Fibroblast of peridontal ligament (primary cell): ENCODE measurements at regions not wholly inside any gene's neighbourhood (a gene's known extent, or its start where the extent isn't known, plus 50 kb on each side); places are given as distances from the start of the nearest gene placed in this dataset.
A peak's percentile ranks its signal among the peaks of the same experiment; 100 is the strongest.

Experiments used
- DNase-seq: peaks from one replicate; pipeline ENCODE4 v3.0.0-alpha.2; 2010; ENCODE audit errors: extremely low read depth

DNA sequence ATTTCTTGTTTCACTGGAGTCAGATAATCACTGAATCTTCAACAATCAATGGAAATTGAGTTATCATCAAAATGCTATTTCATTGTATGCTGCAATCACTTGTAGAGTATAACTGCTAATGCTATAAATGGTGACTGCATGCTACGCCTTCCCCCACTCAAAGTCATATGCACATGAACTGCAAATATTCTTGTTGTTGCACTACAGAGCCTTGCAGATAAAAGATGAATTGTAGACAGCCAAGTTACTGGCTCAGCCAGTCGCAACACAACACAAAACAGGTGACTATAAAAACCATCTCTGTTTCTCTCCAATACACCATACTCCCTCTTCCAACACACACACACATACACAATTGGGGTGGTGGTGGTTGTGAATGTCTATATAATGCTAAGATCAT is 171.0 kb upstream of the HMGA2 start:
- DNase-seq, result no peak

DNA sequence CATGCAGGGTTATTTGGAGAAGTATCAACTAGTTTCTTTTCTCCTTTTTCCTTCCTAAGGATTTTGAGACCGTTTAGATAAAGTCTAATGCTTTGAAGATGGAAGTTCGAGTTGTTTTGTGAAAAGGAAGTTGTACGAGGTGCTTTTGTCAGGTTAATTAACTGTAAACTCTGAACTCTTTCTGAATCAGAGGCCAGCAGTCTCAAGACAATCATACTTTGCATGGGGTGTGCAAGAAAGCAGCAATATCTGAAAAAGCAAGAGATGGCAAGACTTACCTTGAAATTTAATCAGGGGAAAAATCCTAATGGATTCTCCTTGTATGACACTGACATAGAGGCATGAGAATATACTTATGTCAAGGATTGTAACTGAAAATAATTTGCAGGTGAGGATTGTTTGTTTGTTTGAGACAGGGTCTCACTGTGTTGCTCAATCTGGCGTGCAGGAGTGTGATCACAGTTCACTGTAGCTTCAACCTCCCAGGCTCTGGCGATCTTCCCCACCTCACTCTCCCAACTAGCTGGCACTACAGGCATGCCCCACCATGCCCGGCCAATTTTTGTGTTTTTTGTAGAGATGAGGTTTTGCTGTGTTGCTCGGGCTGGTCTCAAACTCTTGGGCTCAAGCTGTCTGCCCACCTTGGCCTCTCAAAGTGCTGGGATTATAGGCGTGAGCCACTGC is 170.2 kb upstream of the HMGA2 start:
- DNase-seq, result no peak

DNA sequence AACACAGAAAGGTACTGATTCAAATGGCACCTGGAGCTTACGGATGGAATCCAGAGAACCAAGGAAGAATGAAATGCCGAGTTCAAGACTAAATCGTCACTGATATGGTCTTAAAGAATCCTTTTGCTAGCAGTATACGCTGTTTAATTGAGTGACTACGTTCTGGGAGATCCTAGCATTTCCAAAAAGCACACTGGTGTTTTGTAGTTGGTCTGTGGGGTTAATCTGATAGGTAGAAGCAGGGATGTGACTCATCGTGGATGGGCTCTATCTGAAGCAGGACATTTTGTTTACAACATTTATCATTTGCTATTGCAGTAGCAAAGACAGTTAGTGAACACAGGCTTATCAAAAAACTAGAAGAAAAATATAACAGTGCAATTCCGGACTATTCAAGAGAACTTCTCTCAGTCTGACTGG is 169.2 kb upstream of the HMGA2 start:
- no peak for DNase-seq

DNA sequence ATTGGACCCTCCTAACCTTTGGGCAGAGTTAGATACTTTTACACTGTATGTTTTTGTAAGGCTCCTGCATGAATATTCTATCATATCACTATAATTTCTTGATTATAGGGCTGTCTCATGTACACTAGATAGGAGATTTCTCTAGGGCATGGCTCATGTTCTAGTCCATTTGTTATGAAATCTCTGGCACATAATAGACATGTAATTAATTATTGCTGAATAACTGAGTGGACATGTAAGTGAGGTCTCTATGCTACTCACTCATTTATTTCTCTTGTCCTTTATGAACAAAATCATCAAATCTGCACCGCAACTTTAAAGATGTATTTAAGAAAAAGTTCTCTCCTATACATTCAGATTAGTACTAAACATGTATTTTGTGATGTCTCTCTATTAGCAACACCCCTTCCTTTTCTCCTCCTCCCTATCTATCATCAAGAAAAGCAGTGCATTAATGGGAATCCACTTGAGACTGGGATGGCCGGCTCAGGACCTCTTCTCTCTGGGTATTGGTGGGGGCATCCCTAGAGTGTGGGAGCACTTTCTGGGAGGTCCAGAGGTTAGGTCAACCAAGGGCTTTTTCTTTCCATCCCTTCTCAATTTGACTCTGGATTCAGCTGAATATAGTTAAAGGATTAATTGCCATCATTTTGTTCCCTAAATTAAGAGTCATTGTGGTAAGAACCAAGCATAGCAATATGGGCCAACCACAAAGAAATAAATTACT is 168.0 kb upstream of the HMGA2 start:
- DNase-seq, result peak; percentile 32

DNA sequence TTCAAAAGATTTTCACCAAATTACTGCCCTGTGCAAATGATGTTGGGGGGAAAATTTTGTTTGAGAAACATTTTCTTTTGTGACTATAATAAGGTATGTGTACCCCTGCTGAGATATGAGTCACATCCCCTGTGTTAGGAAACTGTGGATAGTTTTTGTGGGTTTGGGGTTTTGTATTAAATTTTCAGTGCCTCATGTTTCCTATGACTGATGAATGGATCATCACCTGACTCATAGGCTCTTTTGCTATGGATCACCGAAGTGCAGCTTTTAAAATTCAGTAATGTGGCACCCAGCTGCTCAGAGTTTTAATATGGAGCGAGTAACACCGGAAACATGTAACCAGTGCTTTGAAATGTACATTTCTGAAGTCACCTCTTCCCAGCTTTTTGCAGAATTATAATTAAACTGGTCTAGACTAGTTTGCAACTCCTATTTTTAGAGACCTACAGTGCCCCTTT is 167.4 kb upstream of the HMGA2 start:
- peak; percentile 99 for DNase-seq

DNA sequence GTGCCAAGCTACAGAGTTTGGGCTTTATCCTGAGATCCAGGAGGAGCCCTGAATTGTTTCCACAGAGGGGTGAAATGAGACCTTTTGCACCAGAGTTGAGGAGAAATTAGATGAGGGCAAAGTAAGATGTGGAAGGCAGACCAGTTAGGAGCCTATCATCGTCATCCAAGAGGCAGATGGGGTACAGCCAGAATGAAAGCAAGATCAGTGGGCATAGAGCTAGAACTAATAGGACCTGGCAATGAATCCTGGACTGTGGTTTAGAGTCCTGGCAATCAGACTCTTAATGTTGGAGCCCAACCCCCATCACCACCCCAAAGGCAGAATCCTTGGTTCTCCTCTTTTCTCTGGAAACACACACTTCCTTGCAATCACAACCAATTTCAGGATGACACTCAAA is 166.6 kb upstream of the HMGA2 start:
- DNase-seq, result peak; percentile 55

DNA sequence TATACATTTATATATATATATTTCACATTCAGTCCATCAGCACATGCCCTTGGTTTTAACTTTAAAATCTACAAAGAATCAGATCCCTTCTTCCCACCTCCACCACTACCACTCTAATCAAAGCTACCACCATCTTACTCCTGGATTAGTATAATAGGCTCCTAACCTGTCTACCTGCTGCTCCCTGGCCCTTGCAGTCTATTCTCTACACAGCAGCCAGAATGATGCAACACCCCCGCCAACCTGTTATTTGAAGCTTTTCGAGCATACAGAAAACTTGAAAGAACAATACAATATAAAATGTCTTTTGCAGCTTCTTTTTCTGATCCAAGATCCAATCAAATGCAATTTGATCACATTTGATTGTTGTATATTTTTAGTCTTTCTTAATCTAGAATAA is 165.9 kb upstream of the HMGA2 start:
- DNase-seq, result no peak

DNA sequence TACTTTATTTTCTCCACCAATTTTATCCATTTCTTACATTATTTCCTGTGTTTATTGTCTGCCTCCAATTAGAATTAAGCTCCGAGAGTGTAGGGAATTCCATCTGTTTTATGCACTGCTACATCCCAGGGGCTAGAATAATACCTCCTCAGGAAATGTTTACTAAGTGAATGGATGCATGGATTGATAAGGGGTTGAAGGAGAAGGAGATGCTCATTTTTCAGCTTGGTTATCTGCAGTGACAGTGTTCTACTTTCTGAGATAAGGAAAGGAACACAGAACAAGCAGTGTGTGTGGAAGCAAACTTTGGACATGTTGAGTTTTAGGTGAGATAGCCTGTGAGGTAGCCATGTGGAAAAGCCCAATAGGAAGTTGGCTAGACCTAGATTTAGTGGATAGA is 164.6 kb upstream of the HMGA2 start:
- DNase-seq, result no peak

DNA sequence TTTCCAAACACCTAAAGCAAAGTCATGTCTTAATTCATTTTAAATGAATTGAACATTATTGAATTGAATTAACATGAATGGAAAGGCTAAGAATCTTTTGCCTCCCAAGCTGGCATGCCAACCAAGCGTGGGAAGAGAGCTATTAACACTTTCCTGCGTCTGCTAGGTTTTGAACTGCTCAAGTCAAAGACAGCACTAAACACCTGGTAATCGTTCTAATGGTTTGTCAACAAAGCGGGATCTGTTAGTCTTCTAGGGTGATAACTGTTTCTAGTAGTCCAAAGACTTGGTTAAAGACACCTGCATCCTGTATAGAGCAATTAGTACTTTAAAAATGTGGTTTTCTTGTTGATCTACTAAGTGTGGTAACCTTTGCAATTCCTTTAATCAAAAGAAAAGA is 164.2 kb upstream of the HMGA2 start:
- no peak for DNase-seq

DNA sequence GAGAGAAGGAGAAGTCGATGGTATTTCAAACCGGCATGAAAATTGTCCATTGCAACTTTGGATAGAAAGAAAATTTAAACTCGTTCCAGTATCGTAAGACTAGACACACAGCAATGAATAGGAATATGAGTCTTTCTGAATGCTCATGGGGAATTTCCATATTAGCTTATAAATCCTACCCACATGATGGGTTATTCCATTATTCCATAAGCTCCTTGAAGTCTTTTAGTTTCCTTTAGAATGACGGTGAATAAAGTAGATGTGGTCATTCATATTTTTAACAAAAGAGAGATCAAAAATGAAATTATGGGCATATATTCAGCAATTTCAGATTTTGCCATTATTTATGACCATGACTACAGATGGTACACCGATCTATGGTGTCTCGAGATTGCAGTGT is 163.4 kb upstream of the HMGA2 start:
- DNase-seq, result no peak

DNA sequence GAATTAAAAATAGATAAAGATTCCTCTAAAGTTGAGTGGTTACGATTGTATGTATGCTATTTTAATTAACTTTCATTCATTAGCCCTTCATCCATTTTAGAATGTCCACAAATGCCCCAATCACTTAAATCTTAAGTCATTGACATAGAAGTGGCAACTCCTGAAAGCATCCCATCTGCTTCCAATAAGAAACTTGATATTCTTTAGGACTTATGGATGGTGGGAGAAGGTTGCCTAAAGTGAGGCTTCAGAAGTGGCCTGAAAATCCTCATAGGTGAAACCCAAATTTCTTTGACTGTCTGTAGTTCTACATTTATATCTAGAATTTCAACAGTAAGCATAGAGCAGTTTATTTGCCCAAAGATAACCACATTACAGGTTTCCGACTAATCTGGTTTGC is 161.7 kb upstream of the HMGA2 start:
- DNase-seq, result no peak

DNA sequence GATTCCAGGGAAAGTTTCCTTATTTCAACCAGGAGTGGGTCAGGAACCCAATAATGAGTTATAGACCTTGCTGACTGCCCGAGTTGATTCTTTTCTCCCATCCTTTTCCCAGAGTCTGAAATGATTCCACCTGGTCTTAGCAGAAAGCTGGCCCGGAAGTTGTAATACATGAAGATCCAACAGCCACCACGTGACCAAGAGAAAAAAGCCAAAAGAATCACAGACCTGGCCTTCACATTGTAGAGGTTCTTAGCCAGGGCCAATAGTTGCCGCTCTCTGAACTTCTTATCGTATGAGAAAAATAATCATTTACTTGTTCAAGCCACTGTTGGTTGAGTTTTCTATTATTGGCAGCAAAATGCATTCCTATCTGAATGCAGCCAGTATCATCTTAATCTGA is 161.2 kb upstream of the HMGA2 start:
- DNase-seq, result no peak

DNA sequence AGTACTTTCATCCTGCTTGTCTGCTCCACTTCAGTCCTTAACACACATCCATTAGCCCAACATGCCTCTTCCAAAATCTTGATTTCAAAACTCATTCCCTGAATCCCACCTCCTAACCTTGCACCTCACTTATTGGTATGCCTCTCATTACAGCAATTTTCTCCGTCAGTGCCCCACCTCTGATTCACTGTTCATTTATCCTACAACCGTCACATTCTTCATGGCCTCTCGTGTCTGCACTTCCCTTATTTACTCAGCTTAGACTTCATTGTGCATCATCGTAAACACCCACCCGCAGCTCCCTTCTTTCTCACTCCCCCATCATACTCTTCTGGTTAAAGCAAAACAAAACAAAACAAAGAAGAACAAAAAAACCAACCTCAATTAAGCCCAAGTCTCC is 160.6 kb upstream of the HMGA2 start:
- DNase-seq, result no peak

DNA sequence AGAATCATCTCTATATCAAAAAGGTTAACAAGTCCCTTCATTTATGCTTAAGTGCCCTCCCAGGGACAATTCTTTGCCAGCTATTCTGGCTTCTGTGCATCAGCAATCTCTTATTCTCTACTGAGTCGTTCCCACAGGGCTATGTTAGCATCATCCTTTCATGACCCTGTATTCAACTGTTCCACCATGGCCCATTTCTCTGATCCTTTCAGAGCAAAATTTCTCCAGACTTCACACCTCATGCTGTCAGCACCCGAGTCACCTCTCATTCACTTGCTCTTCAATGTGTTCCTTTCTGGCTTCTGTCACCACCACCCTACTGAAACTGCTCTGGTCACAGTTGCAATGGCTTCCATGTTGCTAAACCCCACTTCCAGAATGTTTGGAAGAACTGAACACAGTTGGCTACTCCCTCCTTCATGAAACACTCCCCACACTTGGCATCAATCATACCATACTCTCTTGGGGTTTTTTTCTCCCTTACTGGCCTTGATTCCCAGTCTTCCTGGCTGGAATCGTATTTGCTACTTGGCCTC is 159.5 kb upstream of the HMGA2 start:
- DNase-seq, result no peak

DNA sequence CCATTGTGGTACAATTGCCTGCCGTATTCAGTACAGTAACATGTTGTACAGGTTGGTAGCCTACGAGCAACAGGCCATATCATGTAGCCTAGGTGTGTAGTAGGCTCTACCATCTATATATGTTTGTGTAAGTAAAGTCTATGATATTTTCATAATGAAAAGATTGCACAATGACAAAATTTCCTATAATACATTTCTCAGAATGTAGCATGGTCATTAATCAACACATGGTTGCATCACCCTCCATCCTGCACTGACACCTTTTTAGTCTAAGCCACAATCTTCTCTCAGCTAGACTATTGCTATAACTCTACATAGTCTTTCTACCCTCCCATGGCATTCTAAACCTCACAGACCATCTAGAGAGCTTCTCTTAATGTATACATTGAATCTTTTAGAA is 158.5 kb upstream of the HMGA2 start:
- no peak for DNase-seq

DNA sequence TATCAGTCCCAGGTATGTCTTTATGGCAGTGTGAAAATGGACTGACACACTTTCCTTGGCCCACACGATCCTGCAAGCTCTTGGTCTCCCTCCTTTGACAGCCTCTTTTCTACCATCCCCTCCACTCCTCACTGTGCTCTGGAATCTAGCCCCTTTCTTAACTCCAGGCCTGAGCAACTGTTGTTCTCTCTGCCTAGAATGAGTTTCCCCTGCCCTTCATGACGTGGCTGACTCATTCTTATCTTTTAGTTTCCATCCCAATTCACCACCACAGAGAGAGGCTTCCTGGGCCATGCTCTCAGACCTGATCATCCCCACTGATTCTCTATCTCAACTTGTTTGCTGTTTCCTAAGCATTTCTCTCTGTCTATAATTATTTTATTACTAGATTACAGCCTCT is 157.4 kb upstream of the HMGA2 start:
- no peak for DNase-seq

DNA sequence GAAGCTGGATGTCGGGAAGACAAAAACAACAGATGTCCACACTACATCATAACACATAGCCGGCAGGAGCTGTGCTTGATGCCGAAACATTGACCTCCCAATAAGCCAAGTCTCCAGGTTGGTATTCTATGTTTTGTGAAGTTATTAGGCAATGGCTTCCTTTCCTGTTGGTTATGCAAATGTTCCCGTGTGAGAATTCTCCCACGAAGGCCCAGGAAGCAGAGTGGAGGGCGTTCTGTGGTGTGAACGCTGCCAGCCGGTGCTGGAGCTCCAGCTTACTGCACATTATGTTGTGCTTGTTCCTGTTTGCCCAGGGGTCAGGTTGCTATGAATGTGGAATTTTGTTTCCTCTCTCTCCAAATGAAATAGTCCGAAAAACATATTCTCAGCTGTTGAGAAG is 156.4 kb upstream of the HMGA2 start:
- no peak for DNase-seq

DNA sequence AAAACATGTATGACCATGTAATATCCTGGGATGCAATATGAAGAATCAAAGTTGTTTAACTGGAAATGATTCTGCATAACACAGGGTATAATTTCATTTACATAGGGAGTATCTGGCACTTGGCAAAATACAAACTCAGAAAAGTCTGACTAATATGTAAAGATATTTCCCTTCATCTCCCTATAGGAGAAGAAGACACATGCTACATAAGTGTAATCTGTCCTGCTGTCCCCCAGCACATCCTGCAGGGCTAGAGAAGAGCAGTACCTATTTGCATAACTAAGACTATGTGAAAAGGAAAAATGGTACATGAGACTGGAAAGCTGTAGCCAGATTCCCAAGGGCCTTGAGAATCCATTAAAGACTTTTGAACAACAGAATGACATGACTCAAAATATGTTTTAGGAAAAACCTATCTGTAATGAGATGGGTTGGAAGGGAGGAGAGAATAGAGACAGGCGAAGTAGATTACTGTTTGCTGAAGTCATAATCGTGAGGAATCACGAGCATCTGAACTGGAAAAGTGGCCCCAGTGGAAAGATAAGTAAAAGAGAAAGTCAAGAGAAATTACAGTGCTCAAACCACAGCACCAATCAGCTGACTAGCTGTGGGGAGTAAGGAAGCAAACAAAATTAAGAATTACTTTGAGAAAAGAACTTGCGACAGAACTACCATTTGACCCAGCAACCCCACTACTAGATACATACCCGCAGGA is 155.1 kb upstream of the HMGA2 start:
- DNase-seq, result peak; percentile 92

DNA sequence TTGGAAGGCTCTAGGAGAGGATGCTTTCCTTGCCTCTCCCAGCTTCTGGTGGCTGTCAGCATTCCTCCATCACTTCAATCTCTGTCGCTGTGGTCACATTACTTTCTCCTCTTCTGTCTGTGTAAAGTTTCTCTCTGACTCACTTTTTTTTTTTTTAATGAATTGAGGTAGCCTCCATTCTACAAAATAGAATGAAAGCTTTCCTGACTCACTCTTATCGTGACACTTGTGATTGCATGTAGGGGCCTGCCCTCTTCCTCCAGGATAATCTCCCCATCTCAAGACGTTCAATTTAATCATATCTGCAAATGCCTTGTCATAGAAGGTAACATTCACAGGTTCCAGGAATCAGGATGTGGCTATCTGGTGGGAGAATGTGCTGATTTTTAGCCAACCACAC is 153.5 kb upstream of the HMGA2 start:
- no peak for DNase-seq

DNA sequence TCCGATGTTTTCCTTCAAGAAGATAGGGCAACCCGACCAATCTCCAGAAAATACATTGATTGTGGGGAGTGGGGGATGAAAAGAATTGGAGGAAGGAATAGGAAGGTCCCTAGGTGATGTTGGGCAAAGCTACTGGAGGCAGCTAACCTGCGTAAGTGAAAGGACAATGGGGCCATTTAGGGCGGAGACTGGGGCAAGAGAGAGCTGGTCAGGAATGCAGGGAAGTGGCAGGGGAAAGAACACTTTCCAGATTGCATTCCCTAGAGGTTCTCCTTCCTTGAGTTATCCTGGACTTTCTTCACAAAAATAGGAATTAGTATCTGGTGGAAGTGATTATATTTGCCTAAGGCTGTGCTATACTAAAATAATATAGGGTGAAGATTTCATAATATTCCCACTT is 151.8 kb upstream of the HMGA2 start:
- DNase-seq, result no peak

DNA sequence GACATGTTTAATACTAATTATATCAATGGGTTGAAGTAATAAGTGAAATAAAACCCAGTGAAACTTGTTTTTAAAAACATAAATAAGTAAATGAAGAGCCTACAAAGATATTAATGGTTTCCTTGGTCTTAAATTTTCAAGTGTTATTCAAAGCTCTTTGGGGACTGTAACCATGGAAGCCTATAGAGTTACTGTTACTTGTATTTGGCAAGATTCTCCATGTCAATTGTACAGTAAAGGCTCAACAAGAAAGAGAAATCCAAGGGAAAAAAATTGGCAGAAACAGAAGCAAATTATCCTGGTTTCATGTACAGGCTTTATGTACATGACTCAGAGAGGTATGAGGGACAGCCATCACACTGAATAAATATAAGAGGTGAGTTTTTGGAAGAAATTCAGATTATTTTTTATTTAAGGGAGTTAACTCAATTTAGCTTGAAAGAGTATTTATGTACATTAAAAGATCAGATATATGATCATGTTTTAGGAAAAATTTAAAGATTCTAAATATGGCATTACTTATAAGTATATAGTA is 151.1 kb upstream of the HMGA2 start:
- no peak for DNase-seq

DNA sequence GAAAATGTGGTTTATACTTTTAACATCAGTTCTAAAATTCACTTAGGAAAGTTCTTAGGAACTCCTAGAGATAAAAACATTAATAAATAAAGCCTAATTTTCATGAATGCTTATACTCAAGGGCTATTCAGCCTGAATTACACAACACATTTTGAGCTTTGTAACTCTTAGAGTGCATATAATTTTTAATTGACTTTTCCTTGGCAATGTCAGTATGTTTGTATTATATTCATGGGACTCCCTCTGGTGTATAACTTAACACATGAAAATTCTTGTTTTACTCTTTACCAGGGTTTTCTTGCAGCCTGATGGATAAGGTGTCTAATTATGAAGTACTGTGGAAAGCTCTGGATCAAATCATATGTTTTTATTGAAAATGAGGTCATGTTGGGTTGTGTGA is 150.6 kb upstream of the HMGA2 start:
- DNase-seq, result peak; percentile 73
